GM21576 (cell line): ENCODE measurements at regions not wholly inside any gene's neighbourhood (a gene's known extent, or its start where the extent isn't known, plus 50 kb on each side); places are given as distances from the start of the nearest gene placed in this dataset.

Experiments used
- ATAC-seq: cut with Tn5 transposase; IDR thresholded peaks from one replicate; pipeline ENCODE4 v1.9.1; 2021; ENCODE audit warnings: mild to moderate bottlenecking, moderate library complexity; ENCODE audit not compliant: unreplicated experiment

GRCh38 chr6:164013480-164014208 is 599.1 kb downstream of the QKI start:
- no peak for ATAC-seq

- no peak for ATAC-seq
These were observed 596.8 kb downstream of the QKI start for GRCh38 chr6:164011321-164011720.

GRCh38 chr6:164010441-164011103 is 596.1 kb downstream of the QKI start:
- ATAC-seq: no peak

- ATAC-seq: no peak
These were observed 594.4 kb downstream of the QKI start for GRCh38 chr6:164008902-164009301.

- ATAC-seq: no peak
These were observed 593.4 kb downstream of the QKI start for GRCh38 chr6:164007881-164008280.

GRCh38 chr6:164006459-164006858 is 591.9 kb downstream of the QKI start:
- no peak for ATAC-seq

GRCh38 chr6:164005004-164005711 is 590.6 kb downstream of the QKI start:
- ATAC-seq: no peak

- no peak for ATAC-seq
These were observed 585.8 kb downstream of the QKI start for GRCh38 chr6:164000276-164000675.

GRCh38 chr6:163999475-164000125 is 585.1 kb downstream of the QKI start:
- no peak for ATAC-seq

- ATAC-seq: no peak
These were observed 584.0 kb downstream of the QKI start for GRCh38 chr6:163998496-163998895.

- no peak for ATAC-seq
These were observed 582.0 kb downstream of the QKI start for GRCh38 chr6:163996491-163996890.

GRCh38 chr6:163994566-163994965 is 580.0 kb downstream of the QKI start:
- no peak for ATAC-seq

GRCh38 chr6:163992701-163993100 is 578.2 kb downstream of the QKI start:
- no peak for ATAC-seq

GRCh38 chr6:163992056-163992455 is 577.5 kb downstream of the QKI start:
- no peak for ATAC-seq

GRCh38 chr6:163991321-163991720 is 576.8 kb downstream of the QKI start:
- no peak for ATAC-seq

- no peak for ATAC-seq
These were observed 571.8 kb downstream of the QKI start for GRCh38 chr6:163986313-163986712.

GRCh38 chr6:163985710-163986109 is 571.2 kb downstream of the QKI start:
- ATAC-seq: no peak

- no peak for ATAC-seq
These were observed 570.5 kb downstream of the QKI start for GRCh38 chr6:163985040-163985439.

- peak; percentile 52 for ATAC-seq
These were observed 569.8 kb downstream of the QKI start for GRCh38 chr6:163984124-163984936.

GRCh38 chr6:163983679-163984078 is 569.2 kb downstream of the QKI start:
- no peak for ATAC-seq

GRCh38 chr6:163974322-163974721 is 559.8 kb downstream of the QKI start:
- no peak for ATAC-seq
